A204.1 (cell line): ENCODE measurements at regions not wholly inside any gene's neighbourhood (a gene's known extent, or its start where the extent isn't known, plus 50 kb on each side); places are given as distances from the start of the nearest gene placed in this dataset.
"Not testable (repeated sequence)": the region's sequence is repeated elsewhere in the genome, so short reads cannot be mapped to it uniquely, and the experiment has no call there.

ENCODE experiments used
- FAIRE-seq: peaks from 2 replicates; lab custom pipeline; 2012; peaks lifted over from hg19 to GRCh38; lab: Jason Lieb, UNC

DNA sequence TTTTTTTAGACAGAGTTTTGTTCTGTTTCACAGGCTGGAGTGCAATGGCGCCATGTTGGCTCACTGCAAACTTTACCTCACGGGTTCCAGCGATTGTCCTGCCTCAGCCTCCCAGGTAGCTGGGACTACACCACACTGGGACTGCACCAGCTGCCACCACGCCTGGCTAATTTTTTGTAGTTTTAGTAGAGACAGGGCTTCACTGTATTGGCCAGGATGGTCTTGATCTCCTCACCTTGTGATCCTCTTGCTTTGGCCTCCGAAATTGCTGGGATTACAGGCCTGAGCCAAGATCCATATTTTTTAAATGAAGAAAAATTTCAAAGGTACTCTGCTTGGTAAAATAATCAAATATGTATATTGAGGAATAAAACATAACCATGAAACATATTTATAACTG lies 195.8 kb upstream of the TPTE start:
- FAIRE-seq, result not testable (repeated sequence)

DNA sequence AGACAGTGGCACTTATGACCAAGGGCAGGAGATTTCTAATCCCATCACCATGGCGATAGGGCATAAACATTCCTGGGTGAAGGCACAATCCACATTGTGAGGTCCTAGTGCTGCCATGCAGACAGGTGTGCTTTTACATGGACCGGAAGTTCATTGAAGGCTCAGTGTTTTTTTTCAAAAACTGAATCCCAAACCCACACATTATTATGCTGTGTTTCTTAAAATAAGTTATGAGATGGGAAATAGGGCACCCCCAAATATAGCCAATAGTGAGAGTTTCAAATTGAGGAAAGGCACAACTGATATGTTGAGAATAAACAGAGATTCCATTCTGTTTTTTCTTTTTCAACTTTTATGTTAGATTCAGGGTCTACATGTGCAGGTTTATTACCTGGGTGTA lies 195.2 kb upstream of the TPTE start:
- not testable (repeated sequence) for FAIRE-seq

DNA sequence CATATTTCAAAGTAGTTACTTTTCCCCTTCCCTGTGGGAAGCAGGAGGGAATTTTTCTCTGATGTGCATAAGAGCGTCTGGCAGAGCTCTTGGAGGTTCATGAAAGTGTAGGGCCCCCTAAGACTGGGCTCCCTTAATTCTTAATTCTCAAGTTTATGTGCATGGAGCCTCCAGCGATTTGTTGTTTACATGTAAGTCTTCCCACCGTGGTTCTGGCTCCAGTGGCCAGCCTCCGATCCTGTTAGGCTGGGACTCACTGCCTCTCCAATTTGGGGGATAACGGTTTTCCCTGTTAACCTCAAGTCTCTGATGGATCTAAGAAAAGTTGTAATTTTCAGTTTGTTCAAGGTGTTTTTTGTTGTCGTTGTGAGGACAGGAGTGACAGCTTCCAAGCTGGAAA lies 192.7 kb upstream of the TPTE start:
- not testable (repeated sequence) for FAIRE-seq

DNA sequence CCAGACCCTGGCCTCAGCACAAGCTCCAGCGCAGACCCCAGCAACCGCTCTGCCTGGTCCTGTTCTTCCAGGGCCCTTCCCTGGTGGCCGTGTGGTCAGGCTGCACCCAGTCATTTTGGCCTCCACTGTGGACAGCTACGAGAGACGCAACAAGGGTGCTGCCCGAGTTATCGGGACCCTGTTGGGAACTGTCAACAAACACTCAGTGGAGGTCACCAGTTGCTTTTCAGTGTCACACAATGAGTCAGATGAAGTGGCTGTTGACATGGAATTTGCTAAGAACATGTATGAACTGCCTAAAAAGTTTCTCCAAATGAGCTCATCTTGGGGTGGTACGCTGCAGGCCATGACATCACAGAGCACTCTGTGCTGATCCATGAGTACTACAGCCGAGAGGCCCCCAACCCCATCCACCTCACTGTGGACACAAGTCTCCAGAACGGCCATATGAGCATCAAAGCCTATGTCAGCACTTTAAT lies 190.7 kb upstream of the TPTE start:
- FAIRE-seq, result not testable (repeated sequence)

DNA sequence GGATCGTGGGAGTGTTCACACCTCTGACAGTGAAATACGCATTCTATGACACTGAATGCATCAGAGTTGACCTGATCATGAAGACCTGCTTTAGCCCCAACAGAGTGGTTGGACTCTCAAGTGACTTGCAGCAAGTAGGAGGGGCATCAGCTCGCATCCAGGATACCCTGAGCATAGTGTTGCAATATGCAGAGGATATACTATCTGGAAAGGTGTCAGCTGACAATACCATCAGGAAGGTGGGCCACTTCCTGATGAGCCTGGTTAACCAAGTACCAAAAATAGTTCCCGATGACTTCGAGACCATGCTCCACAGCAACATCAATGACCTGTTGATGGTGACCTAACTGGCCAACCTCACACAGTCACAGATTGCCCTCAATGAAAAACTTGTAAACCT lies 190.2 kb upstream of the TPTE start:
- FAIRE-seq, result not testable (repeated sequence)

DNA sequence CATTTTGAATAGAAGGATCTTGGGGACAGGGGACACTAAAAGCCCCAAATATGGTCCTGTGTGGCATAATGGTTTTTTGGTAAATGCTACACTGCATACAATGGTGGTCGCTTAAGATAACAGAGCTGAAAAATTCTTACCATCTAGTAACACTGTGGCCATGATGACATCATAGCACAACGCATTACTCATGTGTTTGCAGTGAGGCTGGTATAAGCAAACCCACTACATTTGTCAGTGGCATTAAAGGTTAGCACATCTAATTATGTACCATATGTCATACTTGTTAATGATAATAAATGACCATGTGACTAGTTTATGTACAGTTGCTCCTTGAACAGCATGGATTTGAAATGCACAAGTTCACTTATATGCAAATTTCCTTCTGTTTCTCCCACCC lies 188.4 kb upstream of the TPTE start:
- FAIRE-seq, result not testable (repeated sequence)

DNA sequence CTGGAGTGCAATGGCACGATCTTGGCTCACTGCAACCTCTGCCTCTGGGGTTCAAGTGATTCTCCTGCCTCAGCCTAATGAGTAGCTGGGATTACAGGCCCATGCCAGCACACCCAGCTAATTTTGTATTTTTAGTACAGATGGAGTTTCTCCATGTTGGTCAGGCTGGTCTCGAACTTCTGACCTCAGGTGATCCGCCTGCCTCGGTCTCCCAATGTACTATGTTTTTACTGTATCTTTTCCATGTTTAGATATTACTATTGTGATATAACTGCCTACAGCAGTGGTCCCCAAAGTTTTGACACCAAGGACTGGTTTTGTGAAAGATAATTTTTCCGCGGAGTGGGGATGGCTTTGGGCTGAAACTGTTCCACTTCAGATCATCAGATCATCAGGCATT lies 187.0 kb upstream of the TPTE start:
- not testable (repeated sequence) for FAIRE-seq

DNA sequence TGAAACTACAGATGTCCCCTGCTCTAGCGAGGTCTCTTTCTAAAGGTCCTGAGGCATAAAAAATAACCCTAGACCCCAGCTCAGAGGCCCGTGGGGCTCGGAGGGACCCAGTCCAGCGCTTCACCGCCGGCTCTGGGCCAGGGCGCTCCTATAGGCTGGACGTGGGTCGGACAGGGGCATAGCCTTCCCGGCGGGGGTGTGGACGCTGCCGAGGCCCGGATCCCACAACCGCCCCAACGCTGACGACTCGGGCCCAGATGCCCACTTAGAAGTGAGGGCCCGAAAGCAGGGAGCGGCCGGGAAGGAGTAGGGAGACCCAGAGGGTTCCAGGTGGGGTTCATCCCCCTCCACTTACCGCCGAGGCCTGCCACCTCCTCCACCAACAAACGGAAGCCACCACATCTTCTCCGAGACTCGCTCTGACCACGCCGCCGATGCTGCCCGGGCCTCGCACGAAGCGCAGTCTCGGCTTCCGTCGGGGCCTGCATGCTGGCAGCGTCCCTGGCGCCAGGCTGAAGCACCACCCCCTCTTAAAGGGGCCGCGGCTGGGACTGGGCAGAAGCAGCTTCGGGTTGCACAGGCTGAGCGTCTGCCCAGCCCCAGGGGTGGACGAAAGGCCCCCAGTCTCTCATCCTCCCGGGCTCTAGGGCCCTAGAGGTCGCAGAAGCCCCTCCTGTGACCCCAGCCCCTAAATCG lies 179.0 kb upstream of the TPTE start:
- not testable (repeated sequence) for FAIRE-seq

DNA sequence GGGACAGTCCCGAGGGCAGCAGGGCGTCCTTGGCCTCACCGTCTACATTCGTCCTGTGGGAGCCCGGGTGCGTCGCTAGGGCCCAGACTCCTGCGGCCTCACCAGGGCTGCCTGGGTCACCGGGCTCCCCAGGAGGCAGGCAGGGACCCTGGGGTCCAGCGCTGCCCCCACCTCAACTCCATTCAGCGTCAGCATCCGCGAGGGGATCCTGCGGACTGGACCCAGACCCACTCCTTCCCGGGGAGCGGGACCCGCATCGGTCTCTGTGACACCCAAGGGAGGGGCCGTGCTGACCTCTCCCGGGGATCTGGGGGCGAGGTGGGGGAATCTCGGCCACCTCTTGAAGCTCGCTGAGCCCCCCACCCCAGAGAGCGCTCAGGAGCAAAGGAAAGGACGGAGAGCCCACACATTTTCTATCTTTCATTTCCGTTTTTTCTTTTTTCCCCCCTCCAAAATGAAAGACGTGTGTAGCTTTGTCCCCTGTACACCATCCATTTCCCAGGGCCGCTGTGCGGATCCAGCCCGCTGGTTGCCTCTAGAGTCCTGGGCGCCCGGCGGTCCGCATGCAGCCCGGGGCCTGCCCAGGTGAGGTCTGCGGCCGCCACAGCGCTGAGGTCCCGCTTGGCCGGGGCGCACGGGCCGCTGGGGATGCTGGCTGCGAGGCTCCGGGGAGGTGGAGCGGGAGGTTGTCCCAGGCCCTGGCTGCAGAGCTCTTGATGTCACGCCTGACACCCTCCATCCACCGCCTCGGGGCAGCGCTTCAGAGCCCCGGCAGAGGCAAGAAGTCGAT lies 178.0 kb upstream of the TPTE start:
- FAIRE-seq, result not testable (repeated sequence)

DNA sequence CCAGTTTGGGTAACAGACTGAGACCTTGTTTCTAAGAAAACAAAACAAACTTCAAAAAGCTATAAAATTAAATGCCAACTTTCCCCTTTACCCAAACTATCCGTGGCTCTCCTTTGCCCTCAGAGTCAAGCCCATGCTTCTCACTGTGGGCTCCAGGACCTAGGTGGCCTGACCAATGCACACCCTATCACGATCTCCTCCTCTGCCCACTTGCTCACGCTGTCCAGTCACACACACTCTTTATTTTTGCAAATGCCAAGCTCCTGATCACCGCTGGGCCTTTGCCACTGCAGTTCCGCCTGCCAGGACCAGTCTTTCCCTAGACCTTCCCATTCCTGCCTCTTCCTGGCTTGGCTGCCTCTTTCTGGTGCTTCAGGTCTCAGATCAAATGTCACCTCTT lies 177.1 kb upstream of the TPTE start:
- not testable (repeated sequence) for FAIRE-seq

DNA sequence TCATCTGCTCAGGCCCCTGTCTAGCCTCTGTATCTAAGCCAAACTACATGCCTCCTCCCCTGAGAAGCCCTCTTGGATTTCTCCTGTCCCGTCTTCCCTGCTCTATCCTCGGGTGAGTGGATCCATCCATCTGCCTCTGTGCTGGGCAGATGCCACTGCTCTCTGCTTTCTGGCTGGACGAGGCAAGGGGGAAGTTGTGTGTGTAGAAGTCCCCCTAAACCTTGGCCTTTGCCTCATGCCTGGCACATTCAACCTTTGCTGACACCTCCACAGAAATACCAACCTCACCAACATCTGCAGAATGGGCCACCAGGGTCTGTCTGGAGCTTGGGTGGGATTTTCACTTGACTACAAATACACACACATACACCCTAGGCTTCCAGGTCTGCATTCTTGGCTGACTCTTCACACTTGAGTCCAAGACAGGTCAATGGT lies 176.2 kb upstream of the TPTE start:
- FAIRE-seq, result not testable (repeated sequence)

DNA sequence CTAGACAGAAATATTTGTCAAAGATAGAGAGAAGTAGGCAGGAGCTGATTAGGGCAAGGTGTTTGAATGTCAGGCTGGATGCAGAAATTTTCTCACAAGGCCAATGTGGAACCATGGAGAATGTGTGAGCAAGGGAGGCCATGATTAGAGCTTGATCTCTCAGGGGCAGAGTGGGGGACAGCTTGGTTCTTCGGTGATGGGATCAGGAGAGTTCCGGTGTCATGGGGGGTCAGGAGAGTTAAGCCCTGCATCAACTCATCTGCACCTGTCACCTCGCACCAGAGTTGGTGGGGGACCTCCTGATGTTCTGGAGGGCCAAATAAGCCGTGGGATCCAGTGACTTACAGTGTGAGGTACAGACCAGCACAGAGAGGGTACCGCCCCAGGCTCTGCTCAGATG lies 175.1 kb upstream of the TPTE start:
- not testable (repeated sequence) for FAIRE-seq

DNA sequence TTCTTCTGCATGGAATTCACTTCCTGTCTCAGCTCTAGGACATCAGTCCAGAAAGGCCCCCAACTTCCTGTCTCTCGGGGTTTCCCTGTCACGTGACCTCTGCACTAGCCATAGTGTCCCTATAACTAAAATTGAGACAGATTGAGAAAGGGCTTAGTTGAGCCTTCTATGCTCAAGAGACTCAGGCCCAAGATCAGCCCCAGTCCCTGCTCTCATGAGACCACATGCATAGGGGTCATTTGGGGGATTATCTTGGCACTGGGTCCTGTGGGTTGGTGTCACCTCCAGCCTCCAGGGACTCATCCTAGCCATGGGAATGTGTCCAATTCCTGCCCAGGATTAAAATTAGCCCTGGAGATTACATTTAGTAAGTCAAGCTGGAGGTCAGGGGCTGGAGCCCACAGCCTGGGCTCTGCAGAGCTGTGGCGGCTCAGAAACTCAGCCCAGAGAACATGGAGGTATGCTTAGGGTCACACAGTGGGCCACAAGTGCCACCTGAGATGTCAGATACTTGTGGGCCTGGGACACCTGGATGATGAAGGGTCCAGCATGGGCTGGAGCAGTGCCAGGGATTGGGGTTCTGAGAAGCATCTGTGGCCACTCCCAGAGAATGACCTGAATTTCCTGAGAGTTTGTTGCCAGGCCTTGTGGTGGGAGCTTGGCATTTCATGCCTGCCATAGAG lies 174.3 kb upstream of the TPTE start:
- not testable (repeated sequence) for FAIRE-seq

DNA sequence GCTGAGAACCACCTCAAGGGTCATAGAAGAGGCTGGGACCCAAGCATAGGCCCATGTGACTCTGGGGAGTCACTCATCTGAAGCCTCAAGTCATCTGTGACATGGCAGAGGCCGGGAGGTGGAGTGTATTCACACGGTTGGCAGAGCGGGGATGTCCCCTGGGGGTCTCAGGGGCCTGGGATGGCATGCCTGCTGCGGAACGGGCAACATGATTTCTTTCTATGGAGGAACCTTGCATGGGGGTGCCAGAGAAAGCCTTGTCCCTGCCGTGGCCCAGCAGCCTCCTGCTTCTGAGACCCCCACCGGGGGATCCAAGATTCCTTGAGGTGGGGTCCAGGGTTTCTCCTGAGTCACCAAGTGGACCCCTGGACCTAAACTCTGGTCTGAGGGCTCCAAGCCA lies 173.7 kb upstream of the TPTE start:
- not testable (repeated sequence) for FAIRE-seq

DNA sequence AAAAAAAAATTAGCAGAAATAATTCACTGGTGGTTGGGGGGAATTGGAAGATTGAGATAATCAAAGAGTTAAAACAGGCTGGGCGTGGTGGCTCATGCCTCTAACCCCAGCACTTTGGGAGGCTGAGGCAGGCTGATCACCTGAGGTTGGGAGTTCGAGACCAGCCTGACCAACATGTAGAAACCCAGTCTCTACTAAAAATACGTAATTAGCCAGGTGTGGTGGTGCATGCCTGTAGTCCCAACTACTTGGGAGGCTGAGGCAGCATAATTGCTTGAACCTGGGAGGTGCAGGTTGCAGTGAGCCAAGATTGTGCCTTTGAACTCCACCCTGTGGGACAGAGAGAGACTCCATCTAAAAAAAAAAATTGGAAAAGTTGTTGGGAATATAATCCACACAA lies 173.2 kb upstream of the TPTE start:
- FAIRE-seq, result not testable (repeated sequence)

DNA sequence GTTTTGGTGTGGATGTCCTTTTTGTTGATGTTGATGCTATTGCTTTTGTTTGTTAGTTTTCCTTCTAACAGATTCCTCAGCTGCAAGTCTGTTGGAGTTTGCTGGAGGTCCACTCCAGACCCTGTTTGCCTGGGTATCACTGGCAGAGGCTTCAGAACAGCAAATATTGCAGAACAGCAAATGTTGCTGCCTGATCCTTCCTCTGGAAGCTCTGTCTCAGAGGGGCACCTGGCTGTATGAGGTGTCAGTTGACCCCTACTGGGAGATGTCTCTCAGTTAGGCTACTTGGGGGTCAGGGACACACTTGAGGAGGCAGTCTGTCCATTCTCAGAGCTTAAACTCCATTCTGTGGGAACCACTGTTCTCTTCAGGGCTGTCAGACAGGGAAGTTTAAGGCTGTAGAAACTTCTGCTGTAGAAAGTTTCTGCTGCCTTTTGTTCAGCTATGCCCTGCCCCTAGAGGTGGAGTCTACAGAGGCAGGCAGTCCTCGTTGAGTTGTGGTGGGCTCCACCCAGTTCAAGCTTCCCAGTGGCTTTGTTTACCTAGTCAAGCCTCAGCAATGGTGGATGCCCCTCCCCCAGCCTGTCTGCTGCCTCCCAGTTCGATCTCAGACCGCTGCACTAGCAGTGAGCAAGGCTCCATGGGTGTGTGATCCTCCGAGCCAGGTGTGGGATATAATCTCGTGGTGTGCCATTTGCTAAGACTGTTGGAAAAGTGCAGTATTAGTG lies 166.4 kb upstream of the TPTE start:
- FAIRE-seq, result not testable (repeated sequence)

DNA sequence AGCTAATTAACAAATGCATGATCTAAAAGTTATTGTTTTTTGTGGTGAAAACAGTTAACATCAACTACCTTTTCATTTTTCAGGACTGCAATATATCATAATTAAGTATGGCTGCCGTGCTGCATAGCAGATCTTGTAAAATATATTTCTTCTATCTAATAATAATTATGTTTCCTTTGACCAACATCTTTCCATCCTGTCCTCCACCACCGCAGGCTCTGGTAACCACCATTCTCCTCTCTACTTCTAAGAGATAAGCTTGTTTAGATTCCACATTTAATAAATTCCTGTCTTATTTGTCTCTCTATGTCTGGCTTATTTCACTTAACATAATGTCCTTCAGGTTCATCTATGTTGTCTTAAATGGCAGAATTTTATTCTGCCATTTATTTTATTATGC lies 162.3 kb upstream of the TPTE start:
- FAIRE-seq, result not testable (repeated sequence)

DNA sequence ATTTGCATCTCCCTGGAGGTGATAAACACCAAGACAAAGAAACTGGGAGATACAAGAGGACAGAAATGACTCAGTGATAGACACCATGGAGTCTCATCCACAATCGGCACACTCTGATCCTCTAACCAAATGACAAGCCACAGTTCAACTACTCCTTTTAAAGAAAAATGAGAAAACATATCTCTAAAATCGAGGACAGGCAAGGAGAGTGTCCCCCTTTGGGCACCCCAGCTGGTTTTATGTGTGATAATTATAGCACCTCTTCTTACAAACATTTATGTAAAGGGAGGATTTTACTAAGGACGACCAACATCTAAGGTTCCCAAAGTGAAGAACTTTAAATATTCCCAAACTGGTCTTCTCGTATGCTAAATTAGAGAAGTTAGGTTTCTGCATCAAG lies 161.5 kb upstream of the TPTE start:
- FAIRE-seq, result not testable (repeated sequence)

DNA sequence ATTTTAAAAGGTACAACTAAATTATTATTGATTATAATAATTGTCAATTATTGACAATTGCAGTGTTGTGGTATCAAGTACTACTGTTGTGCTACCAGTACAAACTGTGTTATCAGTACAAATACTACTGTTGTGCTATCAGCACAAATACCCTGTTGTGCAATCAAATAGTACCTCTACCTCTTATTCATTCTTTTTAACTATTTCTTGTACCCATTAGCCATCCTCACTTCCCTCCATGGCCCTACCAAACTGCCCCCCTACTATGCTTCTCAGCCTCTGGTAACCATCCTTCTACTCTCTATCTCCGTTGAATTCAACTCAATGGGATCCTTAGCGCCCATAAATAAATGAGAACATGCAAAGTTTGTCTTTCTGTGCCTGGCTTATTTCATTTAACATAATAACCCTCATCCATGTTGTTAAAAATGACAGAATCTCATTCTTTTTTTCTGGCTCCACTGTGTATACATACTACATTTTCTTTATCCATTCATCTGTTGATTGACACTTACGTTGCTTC lies 160.1 kb upstream of the TPTE start:
- FAIRE-seq, result not testable (repeated sequence)

DNA sequence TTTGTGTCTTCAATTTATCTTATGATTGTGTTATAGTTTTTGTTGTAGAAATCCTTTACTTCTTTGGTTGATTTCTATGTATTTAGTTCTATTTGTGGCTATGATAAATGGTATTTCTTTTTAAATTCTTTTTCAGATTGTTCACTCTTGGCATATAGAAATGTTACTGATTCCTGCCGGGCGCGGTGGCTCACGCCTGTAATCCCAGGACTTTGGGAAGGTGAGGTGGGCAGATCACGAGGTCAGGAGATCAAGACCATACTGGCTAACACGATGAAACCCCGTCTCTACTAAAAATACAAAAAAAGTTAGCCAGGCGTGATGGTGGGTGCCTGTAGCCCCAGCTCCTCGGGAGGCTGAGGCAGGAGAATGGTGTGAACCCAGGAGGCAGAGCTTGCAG lies 158.6 kb upstream of the TPTE start:
- not testable (repeated sequence) for FAIRE-seq

DNA sequence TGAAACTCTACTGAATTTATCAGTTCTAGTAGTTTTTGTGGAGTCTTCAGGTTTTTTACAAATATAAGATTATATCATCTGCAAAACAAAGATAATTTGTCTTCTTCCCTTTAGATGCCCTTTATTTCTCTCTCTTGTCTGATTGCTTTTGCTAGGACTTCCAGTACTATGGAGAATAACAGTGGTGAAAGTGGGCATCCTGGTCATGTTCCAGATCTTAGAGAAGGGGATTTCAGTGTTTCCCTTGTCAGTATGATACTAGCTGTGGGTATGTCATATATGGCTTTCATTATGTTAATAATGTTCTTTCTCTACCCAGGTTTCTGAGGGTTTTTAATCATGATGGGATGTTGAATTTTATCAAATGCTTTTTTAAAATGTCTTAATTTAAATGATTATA lies 158.1 kb upstream of the TPTE start:
- FAIRE-seq, result not testable (repeated sequence)

DNA sequence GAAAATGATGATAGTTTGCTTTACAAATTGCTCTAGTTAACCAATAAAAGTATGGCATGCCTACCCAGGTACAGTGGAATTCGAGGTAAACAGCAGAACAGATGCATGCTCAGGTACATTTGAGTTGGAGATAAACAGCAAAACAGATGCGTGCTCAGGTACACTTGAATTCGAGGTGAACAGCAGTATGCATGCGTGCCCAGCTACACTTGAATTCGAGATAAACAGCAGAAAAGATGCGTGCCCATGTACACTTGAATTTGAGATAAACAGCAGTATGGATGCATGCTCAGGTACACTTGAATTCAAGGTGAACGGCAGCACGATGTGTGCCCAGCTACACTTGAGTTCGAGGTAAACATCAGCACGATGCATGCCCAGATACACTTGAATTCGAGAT lies 155.2 kb upstream of the TPTE start:
- FAIRE-seq, result not testable (repeated sequence)
